ENCODE measurements at regions not wholly inside any gene's neighbourhood (a gene's known extent, or its start where the extent isn't known, plus 50 kb on each side); places are given as distances from the start of the nearest gene placed in this dataset.

GRCh38 chr7:84629640-84630318, 435.2 kb upstream of the SEMA3A start:
- DNase-seq (ENCODE audit: low read depth in 2 of 2) = no peak

DNA sequence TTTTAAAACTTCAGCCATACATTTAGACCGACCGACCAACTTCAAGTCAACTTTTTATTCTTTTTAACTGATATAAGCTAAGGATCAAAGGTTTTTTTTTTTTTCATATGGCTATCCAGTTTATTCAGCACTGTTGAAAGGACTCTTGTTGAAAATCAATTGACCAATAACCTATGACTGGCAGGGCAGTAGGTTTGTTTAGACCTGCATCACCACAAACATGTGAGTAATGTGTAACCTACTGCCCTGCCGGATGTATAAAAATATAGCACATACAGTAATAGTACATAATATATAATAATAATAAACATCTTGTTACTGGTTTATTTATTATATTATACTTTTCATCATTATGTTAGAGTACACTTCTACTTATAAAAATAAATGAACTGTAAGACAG, 434.6 kb upstream of the SEMA3A start:
- DNase-seq (ENCODE audit: low read depth in 2 of 2) = no peak

DNA sequence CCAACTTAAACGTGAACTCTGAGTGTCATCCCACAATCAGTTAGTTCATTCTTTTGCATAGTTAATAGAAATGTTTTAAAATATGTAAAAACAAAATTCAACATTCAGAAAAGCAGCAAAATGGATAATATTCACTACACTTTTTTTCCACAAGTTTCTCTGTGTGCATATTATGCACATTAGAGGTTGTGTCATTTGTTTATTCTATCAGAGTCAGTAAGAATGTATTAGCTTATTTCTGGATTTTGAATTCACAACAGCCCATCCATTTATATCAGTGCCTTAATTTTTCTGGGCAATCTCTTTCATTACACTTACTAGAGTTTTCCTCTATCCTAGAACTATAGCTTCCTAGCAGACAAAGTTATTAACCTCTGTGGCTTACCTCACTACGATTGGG, 432.7 kb upstream of the SEMA3A start:
- no peak for DNase-seq (ENCODE audit: low read depth in 2 of 2)

DNA sequence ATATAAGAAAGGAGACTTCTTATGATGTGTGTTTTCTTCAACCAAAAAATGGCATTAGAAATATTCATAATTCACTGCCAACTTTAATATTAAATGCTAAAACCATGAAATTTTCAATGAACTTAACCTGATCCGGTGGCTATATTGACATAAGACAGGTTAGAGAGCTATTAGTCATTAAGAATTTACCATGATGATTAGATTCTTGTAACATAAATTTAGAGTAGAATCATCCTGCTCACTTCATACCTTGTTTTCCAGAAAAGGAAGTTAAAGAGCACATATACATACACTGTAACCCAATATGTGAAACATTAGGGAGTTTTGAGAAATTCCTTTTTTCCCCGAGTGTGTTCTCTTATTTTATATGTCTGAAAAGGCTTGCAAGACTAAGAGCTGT, 430.3 kb upstream of the SEMA3A start:
- DNase-seq (ENCODE audit: low read depth in 2 of 2) = no peak

DNA sequence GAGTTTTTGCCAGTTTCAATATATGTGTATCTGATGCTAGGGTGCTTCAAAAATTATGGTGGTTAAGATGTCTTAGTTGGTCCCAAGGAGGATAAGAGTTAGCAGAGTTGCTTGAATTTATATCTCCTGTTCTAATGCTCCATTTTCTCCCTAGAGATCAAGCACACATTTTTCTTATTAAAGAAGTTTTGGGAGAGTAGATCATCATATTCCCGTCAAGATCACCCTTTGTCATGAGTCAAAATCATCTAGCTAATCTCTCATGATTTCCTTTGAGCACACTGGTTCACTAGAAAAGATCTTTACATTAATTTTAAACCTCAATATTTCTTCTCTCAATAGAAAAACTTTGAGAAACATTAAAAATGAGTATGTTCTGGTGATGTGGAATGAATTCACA, 429.9 kb upstream of the SEMA3A start:
- DNase-seq (ENCODE audit: low read depth in 2 of 2) = no peak

DNA sequence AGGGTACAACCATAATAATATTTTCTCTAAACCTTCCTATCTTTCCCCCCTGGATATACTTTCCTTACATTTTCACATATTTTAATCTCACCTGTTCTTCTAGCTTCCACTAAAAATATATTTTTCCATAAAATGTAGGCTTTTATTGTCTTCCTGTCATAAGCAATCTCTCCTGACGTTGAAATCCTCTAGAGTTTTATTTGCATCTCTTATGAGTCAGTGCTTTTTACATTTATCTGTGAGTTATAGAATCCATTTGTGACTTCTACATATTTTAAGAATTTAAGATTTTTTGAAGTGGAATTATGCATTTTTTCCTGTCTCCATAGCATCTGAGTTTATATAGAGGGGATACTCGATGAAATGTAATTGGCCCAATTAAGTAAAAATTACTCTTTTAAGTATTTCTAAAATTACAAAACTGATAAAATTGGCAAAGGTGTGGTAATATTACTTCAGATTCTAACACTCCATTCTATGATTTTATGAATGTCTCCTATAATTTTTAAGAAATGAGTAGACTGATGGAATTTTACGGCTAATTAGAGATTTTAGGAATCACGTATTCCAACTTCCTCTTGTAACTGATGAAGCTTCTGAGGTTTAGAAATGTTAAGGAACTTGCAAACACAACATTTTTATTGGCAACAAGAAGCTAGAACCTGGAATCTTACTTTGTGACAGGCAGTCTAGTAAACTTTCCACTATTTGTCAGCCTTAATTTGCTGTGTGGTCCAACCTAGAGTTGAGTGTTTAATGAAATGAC, 422.9 kb upstream of the SEMA3A start:
- DNase-seq (ENCODE audit: low read depth in 2 of 2) = no peak

DNA sequence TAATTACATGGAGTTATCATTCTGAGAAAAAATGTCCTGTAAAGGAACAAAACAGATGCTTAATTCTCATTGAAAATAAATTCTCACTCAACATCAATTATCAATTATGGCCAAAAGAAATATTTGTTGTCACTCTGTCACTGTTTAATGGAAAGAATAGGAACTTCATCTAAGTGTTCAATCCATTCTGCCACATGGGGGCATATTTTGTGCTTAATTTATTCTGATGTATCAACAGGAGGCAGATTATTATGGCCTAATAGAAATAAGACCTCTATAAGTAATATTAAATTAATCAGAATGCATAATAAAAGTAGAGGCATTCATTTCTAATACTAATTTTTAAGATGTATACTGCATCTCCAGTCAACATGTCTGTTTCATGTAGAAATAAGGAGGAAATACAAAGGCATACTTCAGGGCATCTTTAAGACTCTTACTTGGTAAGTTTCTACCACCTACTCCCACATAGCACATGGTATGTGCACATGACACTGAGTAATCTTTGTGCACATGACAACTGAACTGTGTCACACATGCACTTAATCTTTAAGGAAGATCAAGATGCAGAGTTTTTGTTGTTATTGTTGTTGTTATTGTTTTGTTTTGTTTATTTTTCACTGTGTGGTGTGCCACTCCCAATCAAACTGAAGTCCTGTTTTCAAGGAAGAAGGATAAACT, 420.4 kb upstream of the SEMA3A start:
- DNase-seq (ENCODE audit: low read depth in 2 of 2) = peak in 1 of 2 donors; percentile 32

- DNase-seq (ENCODE audit: low read depth in 2 of 2) = no peak
Observed at GRCh38 chr7:84612981-84613681, 418.5 kb upstream of the SEMA3A start.

GRCh38 chr7:84611391-84611790, 416.8 kb upstream of the SEMA3A start:
- no peak for DNase-seq (ENCODE audit: low read depth in 2 of 2)

- DNase-seq (ENCODE audit: low read depth in 2 of 2) = no peak
Observed at GRCh38 chr7:84610390-84610789, 415.8 kb upstream of the SEMA3A start.

- DNase-seq (ENCODE audit: low read depth in 2 of 2) = no peak
Observed at GRCh38 chr7:84605301-84605700, 410.7 kb upstream of the SEMA3A start.

DNA sequence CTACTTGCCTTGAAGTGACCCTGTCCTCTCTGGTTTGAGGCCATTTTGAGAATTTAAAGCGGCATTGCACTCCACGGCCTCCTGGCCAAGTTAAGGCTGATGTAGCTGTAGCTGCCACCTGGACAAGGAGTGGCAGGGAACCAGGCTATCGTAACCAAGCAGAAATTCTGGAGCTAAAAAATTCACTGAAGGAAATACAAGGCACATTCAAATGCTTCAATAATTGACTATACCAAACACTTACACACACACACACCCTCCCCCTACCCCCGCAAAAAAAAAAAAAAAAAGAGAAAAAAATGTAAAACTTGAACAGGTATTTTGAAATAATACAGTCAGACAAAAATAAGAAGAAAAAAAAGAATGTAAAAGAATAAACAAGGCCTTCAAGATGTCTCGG, 409.0 kb upstream of the SEMA3A start:
- DNase-seq (ENCODE audit: low read depth in 2 of 2) = no peak

GRCh38 chr7:84595026-84595425, 400.4 kb upstream of the SEMA3A start:
- DNase-seq (ENCODE audit: low read depth in 2 of 2) = no peak

- no peak for DNase-seq (ENCODE audit: low read depth in 2 of 2)
Observed at GRCh38 chr7:84591897-84592296, 397.3 kb upstream of the SEMA3A start.

- no peak for DNase-seq (ENCODE audit: low read depth in 2 of 2)
Observed at GRCh38 chr7:84589012-84589411, 394.4 kb upstream of the SEMA3A start.

DNA sequence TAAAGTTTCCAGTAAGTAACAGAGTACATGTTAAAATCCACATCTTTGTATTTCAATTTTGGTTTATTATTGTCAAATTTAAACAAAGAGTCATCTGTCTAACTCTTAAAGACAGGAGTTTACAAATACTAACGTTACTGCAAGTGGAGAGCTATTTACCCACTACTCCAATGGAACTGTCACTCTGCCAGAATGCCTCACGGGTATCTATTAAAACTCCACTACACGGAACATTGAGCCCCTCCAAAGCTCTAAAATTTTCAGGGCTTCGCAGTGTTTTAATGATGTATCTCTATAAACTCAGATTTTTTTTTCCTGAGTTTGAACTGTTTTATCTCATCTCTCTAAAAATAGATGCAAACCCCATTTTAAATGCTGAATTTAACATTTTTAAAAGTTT, 388.7 kb upstream of the SEMA3A start:
- DNase-seq (ENCODE audit: low read depth in 2 of 2) = no peak

DNA sequence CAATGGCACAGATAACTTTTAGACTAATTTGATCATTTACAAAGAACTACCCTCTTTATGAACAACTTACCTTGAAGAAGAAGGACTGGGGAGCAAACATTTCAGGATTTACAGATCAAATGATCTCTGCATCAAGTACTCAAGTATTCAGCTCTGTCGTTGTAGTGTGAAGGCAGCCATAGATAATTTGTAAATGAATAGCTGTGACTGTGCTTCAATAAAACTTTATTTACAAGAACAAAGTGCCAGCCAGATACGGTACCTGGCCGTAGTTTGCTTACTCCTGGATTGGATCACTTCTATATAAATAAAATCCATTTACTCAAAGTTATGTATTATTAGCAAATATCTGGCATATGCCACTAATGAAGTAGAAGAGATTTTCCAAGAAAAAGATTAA, 388.2 kb upstream of the SEMA3A start:
- no peak for DNase-seq (ENCODE audit: low read depth in 2 of 2)

DNA sequence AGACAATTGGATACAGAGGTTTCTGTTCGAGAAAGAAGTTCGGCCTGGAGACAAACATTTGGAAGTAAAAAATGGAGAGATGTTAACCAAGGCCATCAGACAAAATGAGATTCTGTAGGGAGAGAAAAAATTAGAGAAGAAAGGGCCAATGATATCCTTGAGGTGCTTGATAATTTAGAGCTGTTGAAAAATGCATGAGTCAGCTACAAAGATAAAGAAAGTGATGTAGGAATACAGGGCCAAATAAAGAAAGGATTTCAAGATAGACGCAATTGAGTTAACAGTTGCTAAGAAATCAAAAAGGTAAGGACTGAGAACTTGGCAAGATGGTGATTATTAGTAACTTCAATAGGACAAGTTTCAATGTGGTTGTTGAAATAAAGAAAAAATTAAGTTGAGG, 384.2 kb upstream of the SEMA3A start:
- DNase-seq (ENCODE audit: low read depth in 2 of 2) = no peak

GRCh38 chr7:84568781-84569180, 374.2 kb upstream of the SEMA3A start:
- DNase-seq (ENCODE audit: low read depth in 2 of 2) = no peak

DNA sequence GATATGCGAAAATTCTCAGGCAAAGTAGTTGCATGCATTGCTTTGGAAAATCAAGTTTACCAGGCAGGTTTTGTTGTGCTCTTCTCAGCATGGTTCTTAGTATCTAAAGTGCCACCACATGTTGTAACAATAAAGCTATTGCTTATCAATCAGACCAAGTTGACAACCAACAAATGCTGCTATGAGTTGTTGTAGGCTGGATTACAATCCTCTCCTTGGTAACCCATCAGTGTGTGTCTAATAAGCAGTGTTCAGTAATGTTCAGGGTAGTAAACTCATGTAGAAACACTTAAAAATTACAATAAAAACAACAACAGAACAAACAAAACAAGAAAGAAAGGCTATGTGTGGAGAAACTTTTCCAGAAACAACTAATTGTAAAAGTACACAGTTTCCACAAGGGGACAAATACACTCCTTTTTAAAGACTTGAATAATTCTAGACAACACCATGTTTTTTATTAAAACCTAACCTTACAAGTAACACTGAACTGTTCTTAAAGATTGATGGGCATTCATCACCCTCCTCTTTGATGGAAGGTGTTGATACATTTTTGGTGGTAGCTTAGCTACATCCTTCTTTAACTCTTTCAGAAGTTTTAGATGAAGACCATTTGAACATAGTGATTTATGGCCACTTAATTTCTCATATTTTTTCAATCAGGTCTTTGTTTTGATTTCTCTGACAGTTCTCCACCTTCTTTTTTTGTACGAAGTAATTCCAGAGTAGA, 370.9 kb upstream of the SEMA3A start:
- DNase-seq (ENCODE audit: low read depth in 2 of 2) = no peak

DNA sequence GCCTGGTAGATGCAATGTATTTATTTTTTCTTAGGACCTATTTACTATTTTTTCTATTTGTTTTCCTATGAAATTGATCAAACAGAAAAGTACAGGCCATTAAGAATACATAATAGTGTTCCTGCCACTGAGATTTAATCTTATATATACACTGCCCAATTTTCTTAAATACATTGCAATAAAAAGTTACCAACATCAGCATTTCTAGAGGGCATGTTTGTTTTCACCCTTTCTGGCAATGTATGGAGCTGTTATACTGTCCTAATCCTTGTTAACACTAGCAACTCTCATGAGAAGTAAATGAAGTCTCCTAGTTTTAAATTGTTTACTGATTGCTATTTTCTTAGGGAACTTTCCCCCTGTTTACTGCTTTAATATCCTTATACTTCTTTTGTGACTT, 359.1 kb upstream of the SEMA3A start:
- DNase-seq (ENCODE audit: low read depth in 2 of 2) = no peak

DNA sequence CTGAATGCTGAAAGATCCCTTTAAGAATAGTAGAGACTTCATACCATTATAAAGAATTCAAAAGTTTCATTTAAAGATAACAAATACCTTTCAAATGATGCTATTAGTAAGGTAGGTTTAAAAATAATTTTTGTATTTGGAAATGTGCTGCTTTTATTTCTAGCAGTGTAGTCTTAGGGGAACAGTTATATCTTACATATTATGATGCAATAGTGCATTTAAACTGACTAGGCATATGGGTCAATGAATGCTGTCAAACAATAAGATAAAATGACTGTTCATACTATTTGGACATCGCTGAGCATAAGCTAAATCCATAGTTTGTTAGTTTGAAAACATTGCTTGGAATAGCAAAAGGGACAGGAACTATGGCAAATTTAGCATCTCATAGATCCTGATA, 354.8 kb upstream of the SEMA3A start:
- DNase-seq (ENCODE audit: low read depth in 2 of 2) = no peak
